Lower leg skin (tissue), 3 donors: ENCODE measurements at regions not wholly inside any gene's neighbourhood (a gene's known extent, or its start where the extent isn't known, plus 50 kb on each side); places are given as distances from the start of the nearest gene placed in this dataset.

ENCODE experiments used
- CTCF ChIP-seq, 3 donors: fragments of 450-650 bp; IDR thresholded peaks; one replicate each; pipeline ENCODE4 v1.5.1; 2016; ENCODE audit warnings: antibody characterized with exemption in 3 of 3, mild to moderate bottlenecking in 3 of 3, moderate library complexity in 2 of 3
- POLR2A ChIP-seq, 2 donors: fragments of 450-650 bp; IDR thresholded peaks; one replicate each; pipeline ENCODE4 v1.6.1; 2016 to 2017; ENCODE audit warnings: antibody characterized with exemption in 2 of 2, mild to moderate bottlenecking in 1 of 2, moderate library complexity in 1 of 2

- TF ChIP-seq CTCF (IDR thresholded peaks at IDR 0.05) = no peak
- no peak for TF ChIP-seq POLR2A (IDR thresholded peaks at IDR 0.05)
These were observed 554.5 kb downstream of the TMEM121 start for GRCh38 chr14:106080922-106081321.
